ENCODE measurements at regions not wholly inside any gene's neighbourhood (a gene's known extent, or its start where the extent isn't known, plus 50 kb on each side); places are given as distances from the start of the nearest gene placed in this dataset.

DNA sequence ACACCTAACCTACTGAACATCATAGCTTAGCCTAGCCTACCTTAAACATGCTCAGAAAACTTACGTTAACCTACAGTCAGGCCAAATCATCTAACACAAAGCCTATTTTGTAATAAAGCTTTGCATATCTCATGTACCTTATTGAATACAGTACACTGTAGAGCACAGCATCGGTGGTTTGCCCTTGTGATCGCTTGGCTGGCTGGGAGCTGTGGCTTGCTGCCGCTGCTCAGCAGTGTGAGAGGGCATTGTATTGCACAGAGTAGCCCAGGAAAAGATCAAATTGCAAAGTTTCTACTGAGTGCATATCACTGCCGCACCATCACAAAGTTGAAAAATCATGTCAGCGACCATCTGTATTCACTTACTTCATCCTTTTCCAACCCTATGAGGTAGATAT, 62.3 kb upstream of the NCK2 start:
- H3K4me1 Mint-ChIP-seq (ENCODE audit: low read depth) = no peaks in the 10 kb centered on the region
- H3K36me3 Mint-ChIP-seq (ENCODE audit: low read depth) = no peaks in the 10 kb centered on the region
- H3K9me3 Mint-ChIP-seq = no peaks in the 10 kb centered on the region
- no peak for DNase-seq
- TF ChIP-seq, protein P1, sequence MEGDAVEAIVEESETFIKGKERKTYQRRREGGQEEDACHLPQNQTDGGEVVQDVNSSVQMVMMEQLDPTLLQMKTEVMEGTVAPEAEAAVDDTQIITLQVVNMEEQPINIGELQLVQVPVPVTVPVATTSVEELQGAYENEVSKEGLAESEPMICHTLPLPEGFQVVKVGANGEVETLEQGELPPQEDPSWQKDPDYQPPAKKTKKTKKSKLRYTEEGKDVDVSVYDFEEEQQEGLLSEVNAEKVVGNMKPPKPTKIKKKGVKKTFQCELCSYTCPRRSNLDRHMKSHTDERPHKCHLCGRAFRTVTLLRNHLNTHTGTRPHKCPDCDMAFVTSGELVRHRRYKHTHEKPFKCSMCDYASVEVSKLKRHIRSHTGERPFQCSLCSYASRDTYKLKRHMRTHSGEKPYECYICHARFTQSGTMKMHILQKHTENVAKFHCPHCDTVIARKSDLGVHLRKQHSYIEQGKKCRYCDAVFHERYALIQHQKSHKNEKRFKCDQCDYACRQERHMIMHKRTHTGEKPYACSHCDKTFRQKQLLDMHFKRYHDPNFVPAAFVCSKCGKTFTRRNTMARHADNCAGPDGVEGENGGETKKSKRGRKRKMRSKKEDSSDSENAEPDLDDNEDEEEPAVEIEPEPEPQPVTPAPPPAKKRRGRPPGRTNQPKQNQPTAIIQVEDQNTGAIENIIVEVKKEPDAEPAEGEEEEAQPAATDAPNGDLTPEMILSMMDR (IDR thresholded peaks at IDR 0.05) = no peak
- no peak overlapping the region for H3K4me3 Mint-ChIP-seq
- H3K27me3 Mint-ChIP-seq (ENCODE audit: insufficient read depth) = peaks cover 10% of the 10 kb centered on the region
- no peak overlapping the region for H3K27ac Mint-ChIP-seq

DNA sequence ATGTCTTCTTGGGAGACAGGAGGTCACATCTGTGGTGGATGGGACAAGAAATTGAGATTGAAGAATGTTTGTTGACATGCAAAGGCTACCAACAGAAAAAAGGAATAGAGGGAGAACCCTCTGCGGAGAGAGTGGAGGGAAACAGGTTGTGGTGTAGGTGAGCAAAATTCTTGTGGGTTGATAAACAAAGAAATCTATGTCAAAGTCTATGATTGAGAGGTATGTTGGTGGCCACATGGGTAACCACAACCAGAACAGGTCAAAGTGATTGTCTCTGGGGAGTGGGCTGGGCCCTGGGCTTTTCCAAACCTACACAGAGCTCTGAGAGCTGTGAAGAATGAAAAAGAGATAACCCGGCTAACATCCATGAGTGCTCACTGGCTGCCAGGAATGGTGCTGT, 62.8 kb upstream of the NCK2 start:
- Mint-ChIP-seq H3K27me3 (ENCODE audit: insufficient read depth) (peaks cover 10% of the 10 kb centered on the region), H3K9me3 (no peaks in the 10 kb centered on the region), H3K27ac (no peak overlapping the region), H3K4me3 (no peak overlapping the region), H3K4me1 (ENCODE audit: low read depth) (no peaks in the 10 kb centered on the region), H3K36me3 (ENCODE audit: low read depth) (no peaks in the 10 kb centered on the region)
- TF ChIP-seq, protein P1 (IDR thresholded peaks at IDR 0.05) = no peak
- no peak for DNase-seq

DNA sequence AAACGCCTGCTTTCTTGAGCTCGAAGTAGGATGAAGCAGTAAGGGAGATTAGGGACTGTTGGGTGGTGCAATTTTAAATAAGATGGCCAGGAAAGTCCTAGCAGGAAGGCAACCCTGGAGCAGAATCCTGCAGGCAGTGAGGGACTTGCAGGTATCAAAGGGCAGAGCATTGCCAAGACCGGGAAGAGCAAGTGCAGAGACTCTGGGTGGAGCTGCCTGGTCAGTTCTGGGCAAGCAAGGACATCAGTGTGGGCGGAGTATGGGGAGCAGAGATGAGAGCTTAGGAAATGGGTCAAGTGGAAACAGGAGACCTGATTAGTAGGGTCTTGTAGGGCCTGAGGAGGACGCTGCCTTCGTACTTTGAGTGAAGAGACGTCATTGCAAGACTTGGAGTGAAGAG, 64.4 kb upstream of the NCK2 start:
- H3K9me3 Mint-ChIP-seq = no peaks in the 10 kb centered on the region
- H3K27ac Mint-ChIP-seq = no peak overlapping the region
- no peaks in the 10 kb centered on the region for H3K36me3 Mint-ChIP-seq (ENCODE audit: low read depth)
- TF ChIP-seq, protein P1 (IDR thresholded peaks at IDR 0.05) = no peak
- H3K27me3 Mint-ChIP-seq (ENCODE audit: insufficient read depth) = peaks cover 22% of the 10 kb centered on the region
- H3K4me1 Mint-ChIP-seq (ENCODE audit: low read depth) = no peaks in the 10 kb centered on the region
- H3K4me3 Mint-ChIP-seq = no peak overlapping the region
- DNase-seq = no peak

DNA sequence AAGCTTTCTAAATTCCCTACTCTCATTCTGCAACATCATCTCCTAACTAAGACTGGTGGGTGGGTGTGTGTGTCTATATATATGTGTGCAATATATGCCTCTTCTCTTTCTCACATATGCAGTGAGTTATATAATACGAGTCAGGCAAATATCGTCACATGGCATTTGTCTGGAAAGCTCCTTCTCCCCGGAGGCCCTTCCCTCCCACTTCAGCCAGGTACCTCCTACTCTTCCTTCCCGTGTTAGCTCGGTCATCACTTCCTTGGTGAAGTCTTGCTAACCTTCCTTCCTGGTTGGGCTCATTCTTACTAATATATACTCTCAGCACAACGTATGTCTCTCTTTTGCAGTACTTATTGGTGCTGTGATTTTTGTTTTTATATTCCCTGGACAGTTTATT, 66.4 kb upstream of the NCK2 start:
- H3K27me3 Mint-ChIP-seq (ENCODE audit: insufficient read depth) = peaks cover 24% of the 10 kb centered on the region
- H3K4me1 Mint-ChIP-seq (ENCODE audit: low read depth) = no peaks in the 10 kb centered on the region
- no peak overlapping the region for H3K27ac Mint-ChIP-seq
- no peaks in the 10 kb centered on the region for H3K9me3 Mint-ChIP-seq
- no peak for DNase-seq
- no peaks in the 10 kb centered on the region for H3K36me3 Mint-ChIP-seq (ENCODE audit: low read depth)
- no peak overlapping the region for H3K4me3 Mint-ChIP-seq
- TF ChIP-seq, protein P1 (IDR thresholded peaks at IDR 0.05) = no peak

DNA sequence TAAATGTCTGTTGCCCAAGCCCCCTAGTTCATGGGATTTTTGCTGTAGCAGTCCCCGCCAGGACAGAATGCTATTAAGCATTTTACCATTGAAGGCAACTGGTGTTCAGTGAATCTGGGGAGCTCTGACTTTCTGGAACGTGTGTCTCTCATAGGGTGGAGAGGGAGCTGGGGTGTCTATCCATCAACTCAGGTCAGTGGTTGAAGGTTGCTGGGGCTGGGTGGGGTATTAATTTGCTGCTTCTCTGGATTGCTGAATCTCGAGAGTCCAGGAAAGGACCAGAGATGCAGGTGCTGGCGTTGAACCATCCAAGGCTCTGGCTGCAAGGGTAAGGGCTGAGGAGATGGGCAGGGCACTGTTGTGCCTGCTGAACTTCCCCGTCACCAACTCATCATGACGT, 66.8 kb upstream of the NCK2 start:
- TF ChIP-seq, protein P1 (IDR thresholded peaks at IDR 0.05) = no peak
- peaks cover 24% of the 10 kb centered on the region for H3K27me3 Mint-ChIP-seq (ENCODE audit: insufficient read depth)
- H3K27ac Mint-ChIP-seq = no peak overlapping the region
- no peaks in the 10 kb centered on the region for H3K9me3 Mint-ChIP-seq
- H3K4me3 Mint-ChIP-seq = no peak overlapping the region
- no peaks in the 10 kb centered on the region for H3K4me1 Mint-ChIP-seq (ENCODE audit: low read depth)
- H3K36me3 Mint-ChIP-seq (ENCODE audit: low read depth) = no peaks in the 10 kb centered on the region
- no peak for DNase-seq

DNA sequence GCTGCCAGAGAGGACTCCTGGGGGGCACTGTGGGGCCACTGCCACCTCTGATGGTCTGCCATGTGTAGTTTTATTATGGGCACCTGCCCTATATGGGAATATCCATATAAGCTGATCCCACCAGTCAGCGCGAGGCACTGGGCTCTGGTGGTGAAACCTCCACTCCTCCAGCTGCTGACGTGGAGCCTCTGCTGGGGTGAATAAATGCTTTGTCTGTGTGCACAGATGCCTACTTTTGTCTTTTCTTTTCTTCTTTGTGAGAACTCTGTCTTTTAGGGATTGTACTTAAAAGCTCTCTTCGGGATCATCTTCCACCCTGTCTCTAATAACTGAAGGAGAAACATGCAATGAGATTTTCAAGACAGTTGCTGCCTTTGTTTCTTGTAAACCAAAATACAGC, 68.9 kb upstream of the NCK2 start:
- no peaks in the 10 kb centered on the region for H3K36me3 Mint-ChIP-seq (ENCODE audit: low read depth)
- TF ChIP-seq, protein P1 (IDR thresholded peaks at IDR 0.05) = no peak
- no peak for DNase-seq
- H3K27ac Mint-ChIP-seq = no peak overlapping the region
- peaks cover 20% of the 10 kb centered on the region for H3K27me3 Mint-ChIP-seq (ENCODE audit: insufficient read depth)
- H3K9me3 Mint-ChIP-seq = no peaks in the 10 kb centered on the region
- H3K4me1 Mint-ChIP-seq (ENCODE audit: low read depth) = no peaks in the 10 kb centered on the region
- H3K4me3 Mint-ChIP-seq = no peak overlapping the region
